OCI-LY3 (cell line): ENCODE measurements at regions not wholly inside any gene's neighbourhood (a gene's known extent, or its start where the extent isn't known, plus 50 kb on each side); places are given as distances from the start of the nearest gene placed in this dataset.

Experiments
- H2AFZ ChIP-seq: fragments of 200-600, 300-600 bp; shearing (Covaris generic); 2 replicates; pipeline ENCODE4 v1.6.0; 2014; ENCODE audit warnings: antibody characterized with exemption, low read depth, low read length
- H3K27ac ChIP-seq: fragments of 200-600, 300-600 bp; sonication (generic); 2 replicates; pipeline ENCODE4 v1.5.1; 2014; ENCODE audit warnings: mild to moderate bottlenecking, low read length, moderate library complexity, mixed read lengths
- H3K27me3 ChIP-seq: fragments of 200-600, 300-600 bp; sonication (generic); 2 replicates; pipeline ENCODE4 v1.6.1; 2014; ENCODE audit warnings: low read depth, low read length, mixed read lengths
- H3K36me3 ChIP-seq: fragments of 200-600, 300-600 bp; sonication (generic); replicated peaks from 2 replicates; pipeline ENCODE3; 2014; ENCODE audit warnings: low read depth, low read length, mixed read lengths
- H3K4me1 ChIP-seq: fragments of 300-600, 200-600 bp; sonication (generic); 2 replicates; pipeline ENCODE4 v1.6.1; 2014; ENCODE audit warnings: low read length, mixed read lengths
- H3K4me2 ChIP-seq: fragments of 200-600, 300-600 bp; sonication (generic); 2 replicates; pipeline ENCODE4 v1.6.1; 2014; ENCODE audit warnings: low read length, mixed read lengths
- H3K4me3 ChIP-seq: fragments of 300-600, 200-600 bp; sonication (generic); 2 replicates; pipeline ENCODE4 v1.5.1; 2014; ENCODE audit warnings: antibody characterized with exemption, mild to moderate bottlenecking, low read length, moderate library complexity
- H3K79me2 ChIP-seq: fragments of 300-600, 200-600 bp; shearing (Covaris generic); 2 replicates; pipeline ENCODE4 v1.6.1; 2014; ENCODE audit warnings: mild to moderate bottlenecking, low read length, mixed read lengths
- H3K9ac ChIP-seq: fragments of 300-600, 200-600 bp; shearing (Covaris generic); 2 replicates; pipeline ENCODE4 v1.6.0; 2014; ENCODE audit warnings: mild to moderate bottlenecking, low read length, moderate library complexity
- H3K9me3 ChIP-seq: fragments of 200-600, 300-600 bp; shearing (Covaris generic); 2 replicates; pipeline ENCODE4 v1.6.1; 2014; ENCODE audit warnings: low read length, mixed read lengths; ENCODE audit not compliant: insufficient read depth
- H4K20me1 ChIP-seq: fragments of 200-600, 300-600 bp; sonication (generic); 2 replicates; pipeline ENCODE4 v1.6.1; 2016; ENCODE audit warnings: low read length, mixed read lengths; ENCODE audit not compliant: insufficient read depth
- EZH2phosphoT487 ChIP-seq: fragments of 200-600 bp; shearing (Covaris generic); IDR thresholded peaks from 2 replicates; pipeline ENCODE4 v1.6.1; 2018; ENCODE audit warnings: antibody characterized with exemption, mixed run types, low read depth
- TF ChIP-seq, protein P1 (sequence below): fragments of 200-600, 300-600 bp; sonication (generic); IDR thresholded peaks from 2 replicates; pipeline ENCODE4 v1.5.1; 2014; ENCODE audit warnings: antibody characterized with exemption, low read length, low read depth

DNA sequence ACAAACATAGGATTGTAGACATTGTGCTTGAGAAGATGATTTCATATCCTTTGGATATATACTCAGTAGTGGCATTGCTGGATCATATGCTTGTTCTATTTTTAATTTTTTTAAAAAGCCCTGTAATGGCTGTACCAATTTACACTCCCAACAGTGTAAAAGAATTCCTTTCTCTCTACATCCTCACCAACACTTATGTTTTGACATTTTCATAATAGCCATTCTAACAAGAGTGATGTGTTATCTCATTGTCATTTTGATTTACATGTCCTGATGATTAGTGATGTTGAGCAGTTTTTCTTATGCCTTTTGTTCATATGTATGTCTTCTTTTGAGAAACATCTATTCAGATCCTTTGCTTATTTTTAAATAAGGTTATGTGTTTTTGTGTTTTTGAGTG, 1039.2 kb upstream of the GOT2 start:
- TF ChIP-seq, protein P1, sequence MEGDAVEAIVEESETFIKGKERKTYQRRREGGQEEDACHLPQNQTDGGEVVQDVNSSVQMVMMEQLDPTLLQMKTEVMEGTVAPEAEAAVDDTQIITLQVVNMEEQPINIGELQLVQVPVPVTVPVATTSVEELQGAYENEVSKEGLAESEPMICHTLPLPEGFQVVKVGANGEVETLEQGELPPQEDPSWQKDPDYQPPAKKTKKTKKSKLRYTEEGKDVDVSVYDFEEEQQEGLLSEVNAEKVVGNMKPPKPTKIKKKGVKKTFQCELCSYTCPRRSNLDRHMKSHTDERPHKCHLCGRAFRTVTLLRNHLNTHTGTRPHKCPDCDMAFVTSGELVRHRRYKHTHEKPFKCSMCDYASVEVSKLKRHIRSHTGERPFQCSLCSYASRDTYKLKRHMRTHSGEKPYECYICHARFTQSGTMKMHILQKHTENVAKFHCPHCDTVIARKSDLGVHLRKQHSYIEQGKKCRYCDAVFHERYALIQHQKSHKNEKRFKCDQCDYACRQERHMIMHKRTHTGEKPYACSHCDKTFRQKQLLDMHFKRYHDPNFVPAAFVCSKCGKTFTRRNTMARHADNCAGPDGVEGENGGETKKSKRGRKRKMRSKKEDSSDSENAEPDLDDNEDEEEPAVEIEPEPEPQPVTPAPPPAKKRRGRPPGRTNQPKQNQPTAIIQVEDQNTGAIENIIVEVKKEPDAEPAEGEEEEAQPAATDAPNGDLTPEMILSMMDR = no peak
- no peak for TF ChIP-seq EZH2phosphoT487
- H2AFZ ChIP-seq = no peak overlapping the region
- H3K4me1 ChIP-seq = no peaks in the 10 kb centered on the region
- H3K4me2 ChIP-seq = no peak overlapping the region
- H4K20me1 ChIP-seq = no peaks in the 10 kb centered on the region
- no peak overlapping the region for H3K27ac ChIP-seq
- no peaks in the 10 kb centered on the region for H3K27me3 ChIP-seq
- no peaks in the 10 kb centered on the region for H3K36me3 ChIP-seq
- no peak overlapping the region for H3K4me3 ChIP-seq
- H3K79me2 ChIP-seq = no peaks in the 10 kb centered on the region
- no peak overlapping the region for H3K9ac ChIP-seq
- H3K9me3 ChIP-seq = no peaks in the 10 kb centered on the region

DNA sequence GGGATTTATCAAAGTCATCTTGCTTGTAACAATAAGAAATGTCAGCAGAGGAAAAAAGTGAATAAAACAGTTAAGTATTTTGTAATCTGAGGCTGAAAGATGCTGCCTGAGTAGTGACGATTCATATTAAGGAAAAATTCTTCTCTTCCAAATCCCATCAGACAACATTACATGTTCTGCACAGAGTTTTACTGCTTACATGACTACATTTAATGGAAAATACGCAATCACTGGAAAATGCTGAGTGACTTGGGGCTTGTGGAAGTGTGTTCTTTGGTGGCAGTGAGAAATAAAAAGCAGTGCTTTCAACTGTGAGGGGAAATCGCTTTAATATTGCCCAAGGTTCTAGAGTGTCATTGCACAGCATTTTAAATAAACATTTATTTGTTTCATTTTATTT, 1025.2 kb upstream of the GOT2 start:
- no peak overlapping the region for H2AFZ ChIP-seq
- H3K27ac ChIP-seq = no peak overlapping the region
- no peak overlapping the region for H3K4me3 ChIP-seq
- H4K20me1 ChIP-seq = no peaks in the 10 kb centered on the region
- peaks cover 4% of the 10 kb centered on the region; the same call in 1 of the 2 replicates for H3K4me1 ChIP-seq
- no peaks in the 10 kb centered on the region for H3K79me2 ChIP-seq
- H3K9ac ChIP-seq = no peak overlapping the region
- no peaks in the 10 kb centered on the region for H3K36me3 ChIP-seq
- TF ChIP-seq, protein P1 = no peak
- TF ChIP-seq EZH2phosphoT487 = no peak
- no peaks in the 10 kb centered on the region for H3K9me3 ChIP-seq
- no peak overlapping the region for H3K4me2 ChIP-seq
- no peaks in the 10 kb centered on the region for H3K27me3 ChIP-seq

DNA sequence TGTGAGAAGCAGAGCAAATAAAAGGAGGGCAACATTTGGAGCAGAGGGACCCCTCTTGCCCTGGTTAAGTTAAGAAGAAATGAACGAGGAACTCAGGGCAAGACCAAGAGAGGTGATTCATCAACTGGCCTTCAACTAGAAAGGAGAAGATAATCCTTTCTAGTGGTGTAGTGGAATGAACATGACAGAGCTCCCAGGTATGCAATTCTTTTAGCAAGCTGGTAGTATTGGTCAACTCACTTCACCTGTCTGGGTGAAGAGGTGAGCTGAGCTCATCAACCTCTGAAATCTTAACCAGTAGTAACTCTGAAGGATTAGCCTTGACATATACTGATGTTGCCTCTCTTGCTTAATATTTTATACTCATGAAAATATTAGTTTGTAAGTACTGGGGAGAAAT, 1024.7 kb upstream of the GOT2 start:
- H3K36me3 ChIP-seq = no peaks in the 10 kb centered on the region
- no peaks in the 10 kb centered on the region for H3K79me2 ChIP-seq

DNA sequence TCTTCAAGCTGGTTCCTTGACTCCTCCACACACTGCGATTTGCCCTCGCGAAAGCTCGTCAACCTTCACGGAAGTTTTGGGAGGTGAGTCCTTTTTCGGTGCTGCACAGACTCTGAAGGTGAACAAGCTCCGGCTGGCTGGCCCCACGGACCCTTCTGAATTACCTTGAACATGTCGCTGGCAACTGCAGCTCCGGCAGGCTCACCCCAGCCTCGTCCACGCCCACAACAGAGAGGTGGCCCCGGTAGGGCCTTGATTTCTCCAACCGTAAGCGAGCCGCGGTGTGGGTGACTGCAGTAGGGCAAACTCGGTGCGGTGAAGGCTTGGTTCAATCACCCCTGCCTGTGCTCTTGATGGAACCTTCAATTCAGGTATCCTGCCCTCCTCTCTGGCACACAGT, 1020.7 kb upstream of the GOT2 start:
- Histone ChIP-seq H3K9me3 (no peaks in the 10 kb centered on the region), H4K20me1 (no peaks in the 10 kb centered on the region), H3K4me1 (no peaks in the 10 kb centered on the region), H3K36me3 (no peaks in the 10 kb centered on the region), H3K27me3 (no peaks in the 10 kb centered on the region), H3K4me3 (no peak overlapping the region), H3K79me2 (no peaks in the 10 kb centered on the region), H3K9ac (no peak overlapping the region), H3K27ac (no peak overlapping the region), H3K4me2 (no peak overlapping the region), H2AFZ (no peak overlapping the region)
- no peak for TF ChIP-seq EZH2phosphoT487
- TF ChIP-seq, protein P1 = no peak

More for the DNA sequence above, 1024.7 kb upstream of the GOT2 start:
- H3K4me2 ChIP-seq = no peak overlapping the region
- H3K9me3 ChIP-seq = no peaks in the 10 kb centered on the region
- H4K20me1 ChIP-seq = no peaks in the 10 kb centered on the region
- H3K27me3 ChIP-seq = no peaks in the 10 kb centered on the region
- no peak overlapping the region for H2AFZ ChIP-seq
- no peak for TF ChIP-seq EZH2phosphoT487
- TF ChIP-seq, protein P1 = no peak
- peaks cover 4% of the 10 kb centered on the region; the same call in 1 of the 2 replicates for H3K4me1 ChIP-seq
- no peak overlapping the region for H3K27ac ChIP-seq
- no peak overlapping the region for H3K9ac ChIP-seq
- H3K4me3 ChIP-seq = no peak overlapping the region
